ENCODE measurements at regions not wholly inside any gene's neighbourhood (a gene's known extent, or its start where the extent isn't known, plus 50 kb on each side); places are given as distances from the start of the nearest gene placed in this dataset.
"Not testable (repeated sequence)": the region's sequence is repeated elsewhere in the genome, so short reads cannot be mapped to it uniquely, and the experiment has no call there.

DNA sequence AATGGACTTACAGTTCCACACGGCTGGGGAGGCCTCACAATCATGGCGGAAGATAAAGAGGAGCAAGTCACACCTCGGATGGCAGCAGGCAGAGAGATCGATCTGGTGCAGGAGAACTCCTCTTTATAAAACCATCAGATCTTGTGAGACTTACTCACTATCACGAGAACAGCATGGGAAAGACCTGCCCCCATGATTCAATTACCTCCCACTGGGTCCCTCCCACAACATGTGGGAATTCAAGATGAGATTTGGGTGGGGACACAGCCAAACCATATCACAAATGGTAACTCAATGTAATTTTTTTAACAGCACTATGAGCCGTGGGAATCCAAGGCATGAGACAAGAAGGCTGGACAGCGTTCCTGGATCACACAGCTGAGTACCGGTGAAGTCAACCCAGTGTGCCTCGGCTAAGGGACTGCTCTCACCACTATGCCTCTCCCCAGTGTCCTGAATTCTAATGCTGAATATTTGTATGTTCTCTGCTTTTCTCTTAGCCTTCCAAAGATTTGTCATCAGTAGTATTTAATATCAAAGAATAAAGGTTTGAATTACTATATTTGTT lies 84.3 kb downstream of the IRS2 start:
- H3K27me3 ChIP-seq (ENCODE audit: insufficient read depth, low read length); H4K20me1 ChIP-seq (ENCODE audit: insufficient read depth); H3K4me1 ChIP-seq (ENCODE audit: control insufficient read depth in 1 of 2, insufficient read depth in 2 of 2, low read length in 2 of 2); RAD21 ChIA-PET (ENCODE audit: low non-redundant PET in 1 of 2, low total read pairs in 2 of 2, uncharacterized antibody in 2 of 2, unreplicated experiment in 2 of 2); H3K27ac ChIP-seq (ENCODE audit: low read depth, low read length); DNase-seq (ENCODE audit: low read depth, low spot score); POLR2A ChIA-PET; H3K36me3 ChIP-seq (ENCODE audit: control insufficient read depth in 1 of 2, insufficient read depth in 2 of 2, low read length in 2 of 2); H3K9me2 ChIP-seq (ENCODE audit: insufficient read depth); BruUV-seq (replicated peaks); H3K9me3 ChIP-seq (ENCODE audit: control insufficient read depth in 1 of 2, insufficient read depth in 1 of 2, low read depth in 1 of 2, low read length in 2 of 2); intact Hi-C loops (cut with micrococcal nuclease); CTCF ChIA-PET; H3K9ac ChIP-seq (ENCODE audit: low read length); H3K4me2 ChIP-seq (ENCODE audit: low read length); H2AFZ ChIP-seq (ENCODE audit: low read depth, low read length, poor library complexity, severe bottlenecking); H3K79me2 ChIP-seq (ENCODE audit: insufficient read depth, low read length); H3K4me3 ChIP-seq (replicated peaks in 1 of 2; ENCODE audit: low read depth in 1 of 2, low read length in 2 of 2); ATAC-seq: not testable (repeated sequence)

DNA sequence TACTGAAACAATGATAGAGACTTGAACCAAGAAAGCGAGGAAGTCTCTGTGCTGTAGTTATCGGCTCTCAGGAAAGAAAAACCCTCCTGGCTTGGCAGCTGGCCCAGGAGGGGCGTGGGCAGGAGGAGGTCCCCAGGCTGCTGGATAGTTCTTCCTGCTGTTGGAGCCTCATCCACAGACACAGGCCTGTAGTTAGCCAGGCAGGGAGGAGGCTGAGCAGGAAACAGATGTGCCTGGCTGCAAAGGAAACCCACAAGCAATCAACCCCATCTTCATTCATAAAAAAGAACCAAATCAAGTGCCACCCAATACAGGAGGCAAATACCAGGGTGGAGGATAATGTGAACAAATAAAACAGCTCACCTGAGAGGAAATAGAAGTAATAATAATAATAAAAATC lies 86.2 kb downstream of the IRS2 start:
- no peak overlapping the region for H3K4me2 ChIP-seq (ENCODE audit: low read length)
- no peaks in the 10 kb centered on the region for H4K20me1 ChIP-seq (ENCODE audit: insufficient read depth)
- intact Hi-C loops (cut with micrococcal nuclease): no loop called here
- H3K79me2 ChIP-seq (ENCODE audit: insufficient read depth, low read length): no peaks in the 10 kb centered on the region
- no peaks in the 10 kb centered on the region for H3K9me2 ChIP-seq (ENCODE audit: insufficient read depth)
- H3K4me3 ChIP-seq (replicated peaks in 1 of 2; ENCODE audit: low read depth in 1 of 2, low read length in 2 of 2): no peak overlapping the region
- no peaks in the 10 kb centered on the region for H3K36me3 ChIP-seq (ENCODE audit: control insufficient read depth in 1 of 2, insufficient read depth in 2 of 2, low read length in 2 of 2)
- peaks cover 0 to 3% of the 10 kb centered on the region in 2 experiments; a peak in 1 of 4 replicates for H3K4me1 ChIP-seq (ENCODE audit: control insufficient read depth in 1 of 2, insufficient read depth in 2 of 2, low read length in 2 of 2)
- no peaks in the 10 kb centered on the region for H3K27me3 ChIP-seq (ENCODE audit: insufficient read depth, low read length)
- H3K27ac ChIP-seq (ENCODE audit: low read depth, low read length): no peak overlapping the region
- BruUV-seq (replicated peaks): no TSS peak
- no peak overlapping the region for H2AFZ ChIP-seq (ENCODE audit: low read depth, low read length, poor library complexity, severe bottlenecking)
- no peak overlapping the region for H3K9ac ChIP-seq (ENCODE audit: low read length)
- POLR2A ChIA-PET: no interaction called here
- no peaks in the 10 kb centered on the region for H3K9me3 ChIP-seq (ENCODE audit: control insufficient read depth in 1 of 2, insufficient read depth in 1 of 2, low read depth in 1 of 2, low read length in 2 of 2)
- DNase-seq (ENCODE audit: low read depth, low spot score) (no peak), ATAC-seq (no peak)
- RAD21 ChIA-PET (ENCODE audit: low non-redundant PET in 1 of 2, low total read pairs in 2 of 2, uncharacterized antibody in 2 of 2, unreplicated experiment in 2 of 2): no interaction called here
- TF ChIP-seq RAD21 (IDR thresholded peaks at IDR 0.05; ENCODE audit: low read depth) (no peak), JUND (IDR thresholded peaks at IDR 0.05) (no peak), EZH2phosphoT487 (IDR thresholded peaks at IDR 0.05; ENCODE audit: borderline replicate concordance) (no peak), TCF7L2 (IDR thresholded peaks at IDR 0.05; ENCODE audit: borderline replicate concordance, extremely low read depth, insufficient read depth, insufficient read length) (no peak), CEBPB (IDR thresholded peaks at IDR 0.05; ENCODE audit: low read depth) (no peak), ZFX (IDR thresholded peaks at IDR 0.05) (no peak), ZNF274 (IDR thresholded peaks at IDR 0.05; ENCODE audit: low read depth, low read length) (no peak), ZBTB33 (IDR thresholded peaks at IDR 0.05; ENCODE audit: extremely low read depth, insufficient replicate concordance, low read length) (no peak), POLR2AphosphoS5 (IDR thresholded peaks at IDR 0.05; ENCODE audit: low read depth, low read length) (no peak)
- TF ChIP-seq, protein P1, sequence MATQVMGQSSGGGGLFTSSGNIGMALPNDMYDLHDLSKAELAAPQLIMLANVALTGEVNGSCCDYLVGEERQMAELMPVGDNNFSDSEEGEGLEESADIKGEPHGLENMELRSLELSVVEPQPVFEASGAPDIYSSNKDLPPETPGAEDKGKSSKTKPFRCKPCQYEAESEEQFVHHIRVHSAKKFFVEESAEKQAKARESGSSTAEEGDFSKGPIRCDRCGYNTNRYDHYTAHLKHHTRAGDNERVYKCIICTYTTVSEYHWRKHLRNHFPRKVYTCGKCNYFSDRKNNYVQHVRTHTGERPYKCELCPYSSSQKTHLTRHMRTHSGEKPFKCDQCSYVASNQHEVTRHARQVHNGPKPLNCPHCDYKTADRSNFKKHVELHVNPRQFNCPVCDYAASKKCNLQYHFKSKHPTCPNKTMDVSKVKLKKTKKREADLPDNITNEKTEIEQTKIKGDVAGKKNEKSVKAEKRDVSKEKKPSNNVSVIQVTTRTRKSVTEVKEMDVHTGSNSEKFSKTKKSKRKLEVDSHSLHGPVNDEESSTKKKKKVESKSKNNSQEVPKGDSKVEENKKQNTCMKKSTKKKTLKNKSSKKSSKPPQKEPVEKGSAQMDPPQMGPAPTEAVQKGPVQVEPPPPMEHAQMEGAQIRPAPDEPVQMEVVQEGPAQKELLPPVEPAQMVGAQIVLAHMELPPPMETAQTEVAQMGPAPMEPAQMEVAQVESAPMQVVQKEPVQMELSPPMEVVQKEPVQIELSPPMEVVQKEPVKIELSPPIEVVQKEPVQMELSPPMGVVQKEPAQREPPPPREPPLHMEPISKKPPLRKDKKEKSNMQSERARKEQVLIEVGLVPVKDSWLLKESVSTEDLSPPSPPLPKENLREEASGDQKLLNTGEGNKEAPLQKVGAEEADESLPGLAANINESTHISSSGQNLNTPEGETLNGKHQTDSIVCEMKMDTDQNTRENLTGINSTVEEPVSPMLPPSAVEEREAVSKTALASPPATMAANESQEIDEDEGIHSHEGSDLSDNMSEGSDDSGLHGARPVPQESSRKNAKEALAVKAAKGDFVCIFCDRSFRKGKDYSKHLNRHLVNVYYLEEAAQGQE (IDR thresholded peaks at IDR 0.05; ENCODE audit: low read depth): no peak
- CTCF ChIA-PET: no interaction called here

Measured in HCT116 (cell line).